ENCODE measurements at regions not wholly inside any gene's neighbourhood (a gene's known extent, or its start where the extent isn't known, plus 50 kb on each side); places are given as distances from the start of the nearest gene placed in this dataset.

DNA sequence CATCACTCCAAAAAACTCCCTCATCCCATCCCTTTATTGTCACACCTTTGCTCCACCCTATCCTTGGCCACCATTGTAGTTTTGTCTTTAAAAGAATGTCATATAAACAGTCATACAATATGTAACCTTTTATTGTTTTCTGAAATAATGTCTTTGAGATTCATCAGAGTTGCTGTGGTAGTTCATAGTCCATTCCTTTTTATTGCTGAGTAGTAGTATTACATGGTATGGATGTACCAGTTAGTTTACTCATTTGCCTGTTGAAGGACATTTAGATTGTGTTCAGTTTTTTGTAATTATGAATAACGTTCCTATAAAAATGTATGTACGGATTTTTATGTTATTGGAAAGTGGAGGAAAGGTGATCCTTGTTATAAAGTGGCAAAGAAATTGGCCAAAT, 171.8 kb upstream of the GCFC2 start:
- TF ChIP-seq, protein P1, sequence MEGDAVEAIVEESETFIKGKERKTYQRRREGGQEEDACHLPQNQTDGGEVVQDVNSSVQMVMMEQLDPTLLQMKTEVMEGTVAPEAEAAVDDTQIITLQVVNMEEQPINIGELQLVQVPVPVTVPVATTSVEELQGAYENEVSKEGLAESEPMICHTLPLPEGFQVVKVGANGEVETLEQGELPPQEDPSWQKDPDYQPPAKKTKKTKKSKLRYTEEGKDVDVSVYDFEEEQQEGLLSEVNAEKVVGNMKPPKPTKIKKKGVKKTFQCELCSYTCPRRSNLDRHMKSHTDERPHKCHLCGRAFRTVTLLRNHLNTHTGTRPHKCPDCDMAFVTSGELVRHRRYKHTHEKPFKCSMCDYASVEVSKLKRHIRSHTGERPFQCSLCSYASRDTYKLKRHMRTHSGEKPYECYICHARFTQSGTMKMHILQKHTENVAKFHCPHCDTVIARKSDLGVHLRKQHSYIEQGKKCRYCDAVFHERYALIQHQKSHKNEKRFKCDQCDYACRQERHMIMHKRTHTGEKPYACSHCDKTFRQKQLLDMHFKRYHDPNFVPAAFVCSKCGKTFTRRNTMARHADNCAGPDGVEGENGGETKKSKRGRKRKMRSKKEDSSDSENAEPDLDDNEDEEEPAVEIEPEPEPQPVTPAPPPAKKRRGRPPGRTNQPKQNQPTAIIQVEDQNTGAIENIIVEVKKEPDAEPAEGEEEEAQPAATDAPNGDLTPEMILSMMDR (IDR thresholded peaks at IDR 0.05; ENCODE audit: borderline replicate concordance, extremely low read depth, low read length, poor library complexity, severe bottlenecking) = no peak
- TF ChIP-seq EZH2 (IDR thresholded peaks at IDR 0.05; ENCODE audit: borderline replicate concordance, low read depth, low read length, severe bottlenecking) = no peak
